Stimulated activated CD4-positive, alpha-beta T cell treated with anti-CD3 and anti-CD28 coated beads, Interleukin-12 subunit alpha, Interleukin-12 subunit beta, amount 100 ng/mL, for 24 hours (primary cell): ENCODE measurements at regions not wholly inside any gene's neighbourhood (a gene's known extent, or its start where the extent isn't known, plus 50 kb on each side); places are given as distances from the start of the nearest gene placed in this dataset.
"Not testable (repeated sequence)": the region's sequence is repeated elsewhere in the genome, so short reads cannot be mapped to it uniquely, and the experiment has no call there.

Source experiments
- DNase-seq, 2 experiments: peaks; one replicate each; pipeline ENCODE4 v3.0.0-alpha.2; 2020; ENCODE audit warnings: low read depth in 2 of 2

DNA sequence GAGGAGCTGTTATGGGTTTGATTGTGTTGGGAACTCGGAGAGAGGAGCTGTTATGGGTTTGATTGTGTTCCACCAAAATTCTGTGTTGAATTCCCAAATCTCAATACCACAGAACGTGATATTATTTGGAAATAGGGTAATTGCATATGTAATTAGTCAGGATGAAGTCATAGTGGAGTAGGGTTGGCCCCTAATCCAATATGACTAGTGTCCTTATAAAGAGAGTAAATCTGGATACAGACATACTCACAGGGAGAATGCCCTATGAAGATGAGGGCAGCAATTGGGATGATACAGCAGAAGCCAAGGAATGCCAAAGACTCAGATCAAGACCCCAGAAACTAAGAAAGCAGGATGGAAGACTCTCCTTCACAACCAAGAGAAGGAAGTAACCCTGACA is 1023.2 kb upstream of the ZEB2 start:
- no peak for DNase-seq

- DNase-seq = no peak
Measured at GRCh38 chr2:145541028-145541427, 1021.1 kb upstream of the ZEB2 start.

GRCh38 chr2:145538661-145539350 is 1018.9 kb upstream of the ZEB2 start:
- DNase-seq = no peak

- DNase-seq = no peak
Measured at GRCh38 chr2:145530653-145531052, 1010.7 kb upstream of the ZEB2 start.

DNA sequence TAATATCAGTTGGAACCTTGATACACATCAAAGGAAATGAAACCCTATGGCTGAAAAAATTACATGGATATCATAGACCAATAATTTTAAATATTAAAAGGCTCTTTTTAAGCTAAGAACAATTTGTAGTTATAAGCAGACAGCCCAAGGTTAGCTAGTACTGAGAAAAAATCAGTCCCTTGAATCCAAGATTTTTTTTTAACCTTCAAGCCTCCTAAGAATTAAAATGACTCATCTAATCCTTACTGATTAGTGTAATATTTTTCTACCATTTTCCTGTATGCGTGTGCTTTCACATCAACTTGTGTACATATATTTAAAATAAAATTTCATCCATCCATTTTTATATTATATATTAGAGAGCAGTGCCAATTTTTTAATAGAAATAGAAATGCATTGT is 1004.9 kb upstream of the ZEB2 start:
- no peak for DNase-seq

GRCh38 chr2:145524303-145524702 is 1004.4 kb upstream of the ZEB2 start:
- no peak for DNase-seq

- DNase-seq = not testable (repeated sequence)
Measured at GRCh38 chr2:145519254-145519653, 999.3 kb upstream of the ZEB2 start.

GRCh38 chr2:145511946-145512345 is 992.0 kb upstream of the ZEB2 start:
- no peak for DNase-seq

GRCh38 chr2:145503511-145503910 is 983.6 kb upstream of the ZEB2 start:
- no peak for DNase-seq

GRCh38 chr2:145501920-145502319 is 982.0 kb upstream of the ZEB2 start:
- no peak for DNase-seq

- no peak for DNase-seq
Measured at GRCh38 chr2:145495590-145495989, 975.7 kb upstream of the ZEB2 start.

- DNase-seq = no peak
Measured at GRCh38 chr2:145494441-145494840, 974.5 kb upstream of the ZEB2 start.

GRCh38 chr2:145488571-145488970 is 968.7 kb upstream of the ZEB2 start:
- no peak for DNase-seq

- no peak for DNase-seq
Measured at GRCh38 chr2:145484448-145485097, 964.7 kb upstream of the ZEB2 start.

GRCh38 chr2:145483854-145484253 is 963.9 kb upstream of the ZEB2 start:
- no peak for DNase-seq

- no peak for DNase-seq
Measured at GRCh38 chr2:145481334-145481922, 961.5 kb upstream of the ZEB2 start.

GRCh38 chr2:145464866-145465265 is 944.9 kb upstream of the ZEB2 start:
- no peak for DNase-seq

DNA sequence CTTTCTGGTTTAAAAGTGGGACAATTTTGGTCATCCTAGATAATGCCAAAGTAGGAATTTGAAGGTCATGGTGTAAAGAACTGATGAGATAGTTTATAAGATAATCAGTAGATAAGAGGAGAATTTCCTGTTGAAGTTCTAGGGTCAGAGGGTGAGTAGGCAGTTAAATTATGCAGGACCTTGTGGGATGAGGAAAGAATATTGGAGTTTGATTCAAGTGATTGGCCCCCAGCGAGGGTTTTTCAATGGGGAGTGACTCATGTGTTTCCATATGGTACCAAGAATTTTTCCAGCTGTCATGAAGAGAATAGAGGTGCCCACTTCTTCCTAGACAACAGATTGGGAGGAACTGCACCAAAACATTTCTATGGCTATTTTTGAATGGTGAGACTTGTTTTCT is 940.2 kb upstream of the ZEB2 start:
- DNase-seq = no peak

- DNase-seq = no peak
Measured at GRCh38 chr2:145431181-145431951, 911.4 kb upstream of the ZEB2 start.

DNA sequence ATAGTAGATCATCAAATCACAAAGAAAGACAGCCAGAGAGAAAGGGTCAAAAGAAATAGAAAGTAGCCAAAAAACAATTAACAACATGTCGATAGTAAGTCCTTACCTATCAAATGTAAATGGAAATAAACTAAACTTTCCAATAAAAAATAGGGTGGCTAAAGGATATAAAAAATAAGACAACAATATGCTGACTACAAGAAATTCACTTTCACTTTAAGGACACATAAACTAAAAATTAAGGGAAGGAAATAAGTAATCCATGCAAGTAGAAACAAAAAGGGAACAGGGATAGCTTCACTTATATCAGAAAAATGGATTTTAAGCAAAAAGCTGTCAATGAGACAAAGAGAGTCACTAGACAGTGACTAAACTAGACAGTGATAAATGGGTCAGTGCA is 903.9 kb upstream of the ZEB2 start:
- DNase-seq = no peak

- no peak for DNase-seq
Measured at GRCh38 chr2:145422576-145422975, 902.7 kb upstream of the ZEB2 start.

DNA sequence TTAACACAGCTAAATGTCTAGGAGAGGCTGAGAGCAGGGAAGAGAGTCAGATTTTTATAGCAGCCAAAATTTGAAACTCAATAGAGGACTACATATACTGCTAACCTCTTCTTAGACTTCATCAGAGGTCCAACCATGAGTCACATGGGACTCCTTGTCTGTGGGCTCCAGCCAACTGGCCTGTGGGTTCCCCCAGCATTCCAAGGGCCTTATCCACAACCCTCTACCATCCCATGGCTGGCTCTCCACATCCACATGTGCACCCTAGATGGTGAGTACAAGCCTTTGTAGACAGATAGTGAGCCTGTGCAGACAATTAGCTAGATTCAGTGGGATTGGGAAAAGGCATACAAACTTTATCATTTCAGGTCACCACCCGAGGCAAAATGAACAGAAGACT is 901.9 kb upstream of the ZEB2 start:
- no peak for DNase-seq

DNA sequence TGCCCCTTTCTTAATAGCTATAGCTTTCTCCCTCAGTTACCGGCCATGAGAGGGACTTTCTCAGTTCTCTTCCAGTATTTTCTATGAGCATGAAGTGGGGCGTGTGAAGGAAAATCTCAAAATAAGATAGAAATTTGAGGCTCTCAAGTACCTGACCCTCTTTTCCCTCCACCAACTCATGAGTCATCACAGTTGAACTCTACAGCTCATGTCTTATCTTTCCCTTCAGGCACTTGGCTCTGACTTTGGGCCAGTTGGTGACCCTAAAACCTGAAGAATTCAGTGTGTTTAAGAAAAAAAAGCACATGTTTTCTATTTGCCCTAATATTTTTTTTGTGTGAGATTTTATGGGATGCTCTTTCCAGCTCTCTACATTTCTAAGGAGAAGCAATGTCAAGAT is 896.7 kb upstream of the ZEB2 start:
- no peak for DNase-seq
